Activated naive CD4-positive, alpha-beta T cell treated with anti-CD3 and anti-CD28 coated beads for 36 hours (primary cell): ENCODE measurements at regions not wholly inside any gene's neighbourhood (a gene's known extent, or its start where the extent isn't known, plus 50 kb on each side); places are given as distances from the start of the nearest gene placed in this dataset.

Source experiments
- CTCF ChIA-PET: fragments of 350-600 bp; sonication (Branson Sonifier 250); formaldehyde crosslinking; loops from one replicate; lab custom pipeline; 2021; ENCODE audit warnings: antibody characterized with exemption; lab: Charles Lee
- DNase-seq: peaks from one replicate; pipeline ENCODE4 v3.0.0-alpha.2; 2020
- H3K27ac Mint-ChIP-seq: one replicate; pipeline ENCODE4 v1.8.0; 2021; ENCODE audit warnings: mild to moderate bottlenecking, mixed read lengths
- H3K27me3 Mint-ChIP-seq: one replicate; pipeline ENCODE4 v1.8.0; 2021; ENCODE audit warnings: low read depth, mixed read lengths
- H3K36me3 Mint-ChIP-seq: one replicate; pipeline ENCODE4 v1.8.0; 2021; ENCODE audit warnings: low read depth, mixed read lengths
- H3K4me1 Mint-ChIP-seq: one replicate; pipeline ENCODE4 v1.8.0; 2021; ENCODE audit warnings: low read depth, mixed read lengths
- H3K4me3 Mint-ChIP-seq: one replicate; pipeline ENCODE4 v1.8.0; 2021; ENCODE audit warnings: mild to moderate bottlenecking, moderate library complexity, mixed read lengths
- H3K9me3 Mint-ChIP-seq: one replicate; pipeline ENCODE4 v1.8.0; 2021; ENCODE audit warnings: mixed read lengths
- intact Hi-C: fragments of 100-400 bp; cut with micrococcal nuclease; formaldehyde crosslinking; loops from one replicate; pipeline ENCODE4 v1.15.1; 2023

DNA sequence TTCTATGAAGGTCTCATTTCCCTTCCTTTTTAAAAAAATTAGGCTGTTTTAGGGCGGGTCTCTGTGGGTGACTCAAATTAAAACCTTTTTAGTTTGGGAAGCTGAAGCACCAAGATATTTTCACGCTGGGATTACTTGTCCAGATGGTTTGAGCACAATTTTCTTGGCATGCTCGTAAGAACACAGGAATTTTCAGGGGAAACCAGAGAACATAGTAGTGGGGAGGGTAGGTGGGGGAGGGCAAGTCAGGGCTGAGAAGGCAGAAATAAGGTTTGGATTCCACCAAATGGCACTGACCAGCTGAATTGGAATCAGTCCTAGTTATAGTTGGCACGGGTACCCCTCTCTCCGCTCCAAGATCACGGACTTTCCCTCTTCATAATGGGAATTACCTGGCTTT, 97.3 kb upstream of the LRIG1 start:
- intact Hi-C loops, result no loop called here
- Mint-ChIP-seq H3K27me3 (no peaks in the 10 kb centered on the region), H3K4me3 (no peak overlapping the region), H3K27ac (no peak overlapping the region), H3K36me3 (no peaks in the 10 kb centered on the region), H3K9me3 (no peaks in the 10 kb centered on the region), H3K4me1 (peaks cover 10% of the 10 kb centered on the region)
- DNase-seq, result no peak
- CTCF ChIA-PET, result no interaction called here

GRCh38 chr3:66602237-66602636, 101.4 kb upstream of the LRIG1 start:
- Mint-ChIP-seq H3K27ac (no peak overlapping the region), H3K4me3 (no peak overlapping the region), H3K9me3 (no peaks in the 10 kb centered on the region), H3K27me3 (no peaks in the 10 kb centered on the region), H3K4me1 (peaks cover 22% of the 10 kb centered on the region), H3K36me3 (no peaks in the 10 kb centered on the region)
- no peak for DNase-seq
- intact Hi-C loops, result no loop called here
- CTCF ChIA-PET, result no interaction called here

DNA sequence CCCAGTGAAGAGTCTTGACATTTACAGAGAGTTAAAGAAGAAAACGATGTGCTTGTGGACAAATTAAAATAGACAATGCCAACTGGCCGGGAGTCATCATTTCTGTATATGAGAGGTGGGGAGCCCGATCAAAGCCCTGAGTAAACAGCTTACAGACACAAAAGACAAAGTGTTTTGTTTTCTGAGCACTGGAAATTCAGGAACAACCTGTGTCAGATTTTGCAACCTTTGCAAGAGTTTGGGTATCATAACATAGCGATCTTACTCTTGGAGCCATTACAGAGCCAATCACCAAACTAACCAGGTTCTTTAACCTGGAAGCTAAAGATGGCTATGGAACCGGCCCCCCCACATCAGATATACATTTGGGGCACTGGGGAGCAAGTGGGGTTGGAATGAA, 101.9 kb upstream of the LRIG1 start:
- Mint-ChIP-seq H3K4me1 (peaks cover 22% of the 10 kb centered on the region), H3K27me3 (no peaks in the 10 kb centered on the region), H3K9me3 (no peaks in the 10 kb centered on the region), H3K27ac (no peak overlapping the region), H3K36me3 (no peaks in the 10 kb centered on the region), H3K4me3 (no peak overlapping the region)
- CTCF ChIA-PET, result no interaction called here
- no peak for DNase-seq
- intact Hi-C loops, result no loop called here

DNA sequence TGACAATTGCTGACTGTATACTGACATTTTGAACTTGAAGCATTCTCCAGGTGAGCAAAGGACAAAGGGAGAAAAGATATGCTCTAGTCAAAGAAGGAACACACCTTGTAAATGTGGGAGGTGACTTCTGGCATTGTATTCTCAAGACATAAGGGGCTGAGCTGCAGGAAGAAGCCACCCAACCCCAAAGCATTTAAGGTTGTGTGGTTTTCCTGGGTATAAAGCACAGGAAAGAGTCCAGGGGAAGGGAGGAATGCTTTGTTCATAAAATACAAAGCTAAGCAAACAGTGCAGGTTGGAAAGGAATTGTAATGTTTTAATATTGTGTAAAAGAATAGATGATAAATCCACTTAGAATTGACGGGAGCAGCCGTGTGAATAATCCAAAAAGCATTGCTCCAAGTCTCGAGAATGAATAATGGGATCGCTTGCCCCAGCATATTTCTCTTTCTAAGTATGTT, 102.4 kb upstream of the LRIG1 start:
- intact Hi-C loops, result no loop called here
- no peaks in the 10 kb centered on the region for H3K36me3 Mint-ChIP-seq
- CTCF ChIA-PET, result no interaction called here

DNA sequence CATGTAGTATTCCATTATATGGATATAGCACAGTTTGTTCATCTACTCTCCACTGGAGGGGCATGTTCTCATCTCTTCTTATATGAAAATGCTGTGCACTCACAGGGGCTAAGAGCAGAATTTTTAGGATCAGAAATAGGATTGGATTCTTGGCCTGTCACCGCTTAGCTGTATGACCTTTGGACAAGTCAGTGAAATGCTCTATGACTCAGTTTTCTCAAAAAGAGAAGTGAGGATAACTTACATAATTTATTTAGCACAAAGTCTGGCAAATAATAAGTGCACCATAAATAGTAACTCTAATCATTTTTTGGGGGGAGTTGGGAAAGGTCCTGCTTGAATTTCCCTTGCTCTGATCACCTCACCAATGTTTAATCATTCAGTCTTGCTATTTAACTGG, 103.7 kb upstream of the LRIG1 start:
- intact Hi-C loops, result no loop called here
- H3K27ac Mint-ChIP-seq, result no peak overlapping the region
- CTCF ChIA-PET, result interaction anchor here (1.1 to 1.2 kb wide), 2 partner anchors 12 to 197 kb away, joined by 3 to 4 read pairs; no protein-coding TSS in a partner anchor

More for the DNA sequence above, 102.4 kb upstream of the LRIG1 start:
- H3K27me3 Mint-ChIP-seq, result no peaks in the 10 kb centered on the region
- H3K4me1 Mint-ChIP-seq, result peaks cover 22% of the 10 kb centered on the region
- H3K9me3 Mint-ChIP-seq, result no peaks in the 10 kb centered on the region
- DNase-seq, result no peak
- no peak overlapping the region for H3K4me3 Mint-ChIP-seq
- H3K27ac Mint-ChIP-seq, result no peak overlapping the region

GRCh38 chr3:66606126-66606525, 105.3 kb upstream of the LRIG1 start:
- Mint-ChIP-seq H3K9me3 (peaks cover 6% of the 10 kb centered on the region), H3K27ac (no peak overlapping the region), H3K27me3 (no peaks in the 10 kb centered on the region), H3K4me3 (no peak overlapping the region), H3K36me3 (no peaks in the 10 kb centered on the region), H3K4me1 (peaks cover 22% of the 10 kb centered on the region)
- CTCF ChIA-PET, result no interaction called here
- DNase-seq, result no peak
- intact Hi-C loops, result no loop called here

More for the DNA sequence above, 103.7 kb upstream of the LRIG1 start:
- DNase-seq, result no peak
- Mint-ChIP-seq H3K4me1 (peaks cover 22% of the 10 kb centered on the region), H3K9me3 (peaks cover 6% of the 10 kb centered on the region), H3K4me3 (no peak overlapping the region), H3K27me3 (no peaks in the 10 kb centered on the region), H3K36me3 (no peaks in the 10 kb centered on the region)

GRCh38 chr3:66606868-66607267, 106.0 kb upstream of the LRIG1 start:
- no peak overlapping the region for H3K4me3 Mint-ChIP-seq
- peaks cover 22% of the 10 kb centered on the region for H3K4me1 Mint-ChIP-seq
- DNase-seq, result no peak
- H3K36me3 Mint-ChIP-seq, result no peaks in the 10 kb centered on the region
- peaks cover 6% of the 10 kb centered on the region for H3K9me3 Mint-ChIP-seq
- H3K27ac Mint-ChIP-seq, result no peak overlapping the region
- CTCF ChIA-PET, result no interaction called here
- H3K27me3 Mint-ChIP-seq, result no peaks in the 10 kb centered on the region
- intact Hi-C loops, result no loop called here

DNA sequence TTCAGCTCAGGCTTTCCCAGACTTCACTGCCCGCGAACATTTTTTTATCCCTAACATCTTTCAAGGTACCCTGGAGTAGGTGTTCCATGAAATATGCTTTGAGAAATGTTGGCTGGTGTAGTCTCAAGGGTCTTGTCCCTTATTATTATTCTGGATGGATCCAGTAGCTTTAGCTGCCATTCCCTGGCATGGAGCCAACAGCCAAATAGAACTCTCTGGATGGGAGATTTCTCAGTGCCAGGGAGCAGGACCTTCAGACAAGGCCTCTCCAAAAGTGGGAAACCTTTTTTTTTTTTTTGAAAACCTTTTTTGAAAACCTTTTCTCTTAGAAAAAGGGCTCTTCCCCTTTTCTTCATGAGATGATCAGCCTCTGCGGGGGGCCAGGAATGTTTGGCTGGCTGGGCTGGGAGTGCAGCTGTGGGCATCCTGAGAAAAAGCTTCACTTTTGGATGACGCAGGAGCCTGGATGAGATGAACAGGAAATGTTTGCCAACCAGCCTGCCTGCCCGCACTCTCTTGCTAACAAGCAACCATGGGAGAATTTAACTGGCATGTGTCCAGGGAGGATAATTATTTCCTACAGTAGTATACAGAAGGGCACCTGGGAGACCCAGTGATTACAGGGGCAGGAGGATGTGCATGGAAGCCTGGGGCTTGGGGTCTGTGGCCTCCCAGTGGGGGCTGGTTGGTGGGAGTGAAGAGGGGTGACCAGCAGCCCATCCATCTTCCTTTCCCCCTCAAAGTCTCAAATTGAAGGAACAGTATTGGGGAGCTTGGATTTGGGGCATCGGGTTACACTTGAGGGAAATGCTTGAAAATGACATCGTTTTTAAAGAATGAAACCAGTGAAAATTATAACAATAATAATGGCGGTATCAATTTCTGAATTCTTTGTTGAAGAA, 109.1 kb upstream of the LRIG1 start:
- no peaks in the 10 kb centered on the region for H3K36me3 Mint-ChIP-seq
- intact Hi-C loops, result no loop called here

GRCh38 chr3:66610562-66610909, 109.7 kb upstream of the LRIG1 start:
- CTCF ChIA-PET, result no interaction called here
- DNase-seq, result no peak

More for the DNA sequence above, 109.1 kb upstream of the LRIG1 start:
- no peak overlapping the region for H3K27ac Mint-ChIP-seq
- H3K4me1 Mint-ChIP-seq, result peaks cover 2% of the 10 kb centered on the region
- no peak for DNase-seq
- H3K27me3 Mint-ChIP-seq, result no peaks in the 10 kb centered on the region
- no peak overlapping the region for H3K4me3 Mint-ChIP-seq
- CTCF ChIA-PET, result no interaction called here
- peaks cover 6% of the 10 kb centered on the region for H3K9me3 Mint-ChIP-seq

DNA sequence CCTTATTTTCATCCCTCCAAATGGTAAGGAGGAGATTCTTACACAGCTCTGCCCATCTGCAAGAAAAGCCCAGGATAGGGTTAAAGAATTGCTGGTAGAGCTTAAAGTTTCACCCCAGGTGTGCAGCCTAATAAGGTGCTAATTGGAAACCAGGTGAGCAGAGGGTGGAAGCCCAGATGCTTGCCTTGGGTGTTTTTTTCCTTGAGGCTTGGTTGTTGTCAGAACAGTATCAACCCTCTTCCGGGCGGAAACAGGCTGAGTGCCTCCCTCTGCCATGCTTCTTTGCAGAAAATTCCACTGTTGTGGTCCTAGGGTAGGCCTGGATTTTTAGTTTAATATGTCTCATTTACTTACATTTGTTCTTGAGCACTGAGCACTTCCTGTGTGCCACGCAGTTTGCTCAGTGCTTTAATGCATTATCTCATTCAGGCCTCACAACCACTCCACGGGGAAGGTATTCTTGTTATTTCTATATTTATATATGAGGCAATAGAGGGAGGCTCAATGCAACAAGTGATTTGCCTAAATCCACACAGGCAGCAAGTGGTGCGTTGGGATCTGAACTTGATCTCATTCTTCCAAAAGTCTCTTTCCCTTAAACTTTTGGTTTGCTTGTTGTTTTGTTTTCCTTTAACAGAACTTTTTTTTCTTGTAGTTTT, 115.0 kb upstream of the LRIG1 start:
- CTCF ChIA-PET, result interaction anchor here (0.6 to 1.3 kb wide), 2 partner anchors 38 to 208 kb away, joined by 3 to 5 read pairs; no protein-coding TSS in a partner anchor
- Mint-ChIP-seq H3K4me3 (no peak overlapping the region), H3K9me3 (no peaks in the 10 kb centered on the region), H3K36me3 (no peaks in the 10 kb centered on the region), H3K27ac (no peak overlapping the region), H3K4me1 (peaks cover 10% of the 10 kb centered on the region), H3K27me3 (no peaks in the 10 kb centered on the region)
- intact Hi-C loops, result no loop called here
- DNase-seq, result no peak

More at GRCh38 chr3:66610562-66610909, 109.7 kb upstream of the LRIG1 start:
- H3K9me3 Mint-ChIP-seq, result peaks cover 6% of the 10 kb centered on the region
- no peaks in the 10 kb centered on the region for H3K36me3 Mint-ChIP-seq
- H3K27ac Mint-ChIP-seq, result no peak overlapping the region
- H3K4me3 Mint-ChIP-seq, result no peak overlapping the region
- peaks cover 6% of the 10 kb centered on the region for H3K4me1 Mint-ChIP-seq
- no peaks in the 10 kb centered on the region for H3K27me3 Mint-ChIP-seq
- intact Hi-C loops, result no loop called here

GRCh38 chr3:66617351-66617750, 116.5 kb upstream of the LRIG1 start:
- DNase-seq, result no peak
- CTCF ChIA-PET, result interaction anchor here (0.6 kb wide), 1 partner anchor 72 kb away, joined by 3 read pairs; no protein-coding TSS in a partner anchor
- Mint-ChIP-seq H3K27me3 (no peaks in the 10 kb centered on the region), H3K36me3 (no peaks in the 10 kb centered on the region), H3K4me1 (peaks cover 10% of the 10 kb centered on the region), H3K27ac (no peak overlapping the region), H3K9me3 (no peaks in the 10 kb centered on the region), H3K4me3 (no peak overlapping the region)
- intact Hi-C loops, result no loop called here

GRCh38 chr3:66618066-66618465, 117.2 kb upstream of the LRIG1 start:
- no peak for DNase-seq
- intact Hi-C loops, result no loop called here
- H3K4me1 Mint-ChIP-seq, result peaks cover 10% of the 10 kb centered on the region
- CTCF ChIA-PET, result no interaction called here
- H3K4me3 Mint-ChIP-seq, result no peak overlapping the region
- H3K9me3 Mint-ChIP-seq, result no peaks in the 10 kb centered on the region
- no peaks in the 10 kb centered on the region for H3K36me3 Mint-ChIP-seq
- no peaks in the 10 kb centered on the region for H3K27me3 Mint-ChIP-seq
- no peak overlapping the region for H3K27ac Mint-ChIP-seq
